H9 (cell line): ENCODE measurements at regions not wholly inside any gene's neighbourhood (a gene's known extent, or its start where the extent isn't known, plus 50 kb on each side); places are given as distances from the start of the nearest gene placed in this dataset.

Experiments used
- DNase-seq: peaks from one replicate; pipeline ENCODE4 v3.0.0-alpha.2; 2017
- H2AFZ ChIP-seq: one replicate; pipeline ENCODE4 v1.6.1; 2013; ENCODE audit warnings: mild to moderate bottlenecking, low read length, control low read depth, moderate library complexity
- H2AK5ac ChIP-seq: 2 replicates; pipeline ENCODE4 v1.6.1; 2013; ENCODE audit warnings: low read length, control low read depth, mixed read lengths; ENCODE audit not compliant: insufficient read length
- H2BK120ac ChIP-seq: one replicate; pipeline ENCODE4 v1.6.1; 2013; ENCODE audit warnings: low read depth, mild to moderate bottlenecking, low read length, control low read depth, inconsistent platforms; ENCODE audit not compliant: poor library complexity, severe bottlenecking
- H2BK12ac ChIP-seq: 2 replicates; pipeline ENCODE4 v1.6.1; 2013; ENCODE audit warnings: low read length, control low read depth, mixed read lengths, low read depth; ENCODE audit not compliant: insufficient read length
- H2BK15ac ChIP-seq: 2 replicates; pipeline ENCODE4 v1.6.1; 2013; ENCODE audit warnings: low read depth, low read length, control low read depth
- H2BK20ac ChIP-seq: one replicate; pipeline ENCODE4 v1.6.1; 2013; ENCODE audit warnings: low read depth, mild to moderate bottlenecking, low read length, control low read depth, inconsistent platforms; ENCODE audit not compliant: poor library complexity, severe bottlenecking
- H2BK5ac ChIP-seq: 2 replicates; pipeline ENCODE4 v1.6.1; 2013; ENCODE audit warnings: low read length, control low read depth, mixed read lengths; ENCODE audit not compliant: insufficient read length
- H3K14ac ChIP-seq: 2 replicates; pipeline ENCODE4 v1.6.1; 2013; ENCODE audit warnings: low read length, control low read depth; ENCODE audit not compliant: insufficient read depth
- H3K18ac ChIP-seq: 2 replicates; pipeline ENCODE4 v1.6.1; 2013; ENCODE audit warnings: low read depth, mild to moderate bottlenecking, mixed read lengths, low read length, control low read depth; ENCODE audit not compliant: insufficient read length
- H3K23ac ChIP-seq: 2 replicates; pipeline ENCODE4 v1.6.1; 2013; ENCODE audit warnings: low read length, control low read depth, mixed read lengths, low read depth; ENCODE audit not compliant: insufficient read length
- H3K23me2 ChIP-seq: 2 replicates; pipeline ENCODE4 v1.6.1; 2013; ENCODE audit warnings: low read depth, mild to moderate bottlenecking, mixed read lengths, low read length, control low read depth; ENCODE audit not compliant: insufficient read length, poor library complexity, severe bottlenecking
- H3K27ac ChIP-seq: 2 replicates; pipeline ENCODE4 v1.5.1; 2013; ENCODE audit warnings: low read length, control low read depth, mixed read lengths, low read depth; ENCODE audit not compliant: insufficient read length
- H3K27me3 ChIP-seq: 2 replicates; pipeline ENCODE4 v1.6.1; 2013; ENCODE audit warnings: low read length, control low read depth, inconsistent platforms; ENCODE audit not compliant: insufficient read depth
- H3K4ac ChIP-seq: 2 replicates; pipeline ENCODE4 v1.6.1; 2013; ENCODE audit warnings: low read depth, mild to moderate bottlenecking, control low read depth, inconsistent platforms, low read length, moderate library complexity
- H3K4me1 ChIP-seq: 2 replicates; pipeline ENCODE4 v1.6.1; 2013; ENCODE audit warnings: low read length, control low read depth, inconsistent platforms; ENCODE audit not compliant: insufficient read depth
- H3K4me2 ChIP-seq: 2 replicates; pipeline ENCODE4 v1.6.1; 2013; ENCODE audit warnings: low read length, control low read depth, mixed read lengths; ENCODE audit not compliant: insufficient read length, insufficient read depth
- H3K56ac ChIP-seq: 2 replicates; pipeline ENCODE4 v1.6.1; 2013; ENCODE audit warnings: low read depth, mild to moderate bottlenecking, mixed read lengths, low read length, control low read depth; ENCODE audit not compliant: insufficient read length
- H3K79me1 ChIP-seq: 2 replicates; pipeline ENCODE4 v1.6.1; 2013; ENCODE audit warnings: low read depth, mild to moderate bottlenecking, moderate library complexity, low read length, control low read depth, inconsistent platforms; ENCODE audit not compliant: insufficient read depth, poor library complexity, severe bottlenecking
- H3K79me2 ChIP-seq: 2 replicates; pipeline ENCODE4 v1.6.1; 2013; ENCODE audit warnings: low read length, control low read depth, inconsistent platforms; ENCODE audit not compliant: insufficient read depth
- H3K9ac ChIP-seq: 2 replicates; pipeline ENCODE4 v1.6.1; 2013; ENCODE audit warnings: low read length, control low read depth, mixed read lengths; ENCODE audit not compliant: insufficient read length; ENCODE audit errors: extremely low read depth
- H3K9me3 ChIP-seq: one replicate; pipeline ENCODE4 v1.6.1; 2013; ENCODE audit warnings: low read depth, low read length, inconsistent platforms; ENCODE audit not compliant: control insufficient read depth
- H3T11ph ChIP-seq: one replicate; pipeline ENCODE4 v1.6.1; 2013; ENCODE audit warnings: mild to moderate bottlenecking, low read length, control low read depth, inconsistent platforms
- H4K20me1 ChIP-seq: one replicate; pipeline ENCODE4 v1.6.1; 2013; ENCODE audit not compliant: control insufficient read depth, insufficient read length, insufficient read depth
- H4K5ac ChIP-seq: 2 replicates; pipeline ENCODE4 v1.6.1; 2013; ENCODE audit warnings: low read depth, mild to moderate bottlenecking, mixed read lengths, low read length, control low read depth; ENCODE audit not compliant: insufficient read length
- H4K8ac ChIP-seq: replicated peaks from 2 replicates; pipeline ENCODE4 v1.6.1; 2013; ENCODE audit warnings: low read length, control low read depth, mixed read lengths, low read depth; ENCODE audit not compliant: insufficient read length
- H4K91ac ChIP-seq: 2 replicates; pipeline ENCODE4 v1.6.1; 2013; ENCODE audit warnings: low read depth, mild to moderate bottlenecking, moderate library complexity, mixed read lengths, low read length, control low read depth; ENCODE audit not compliant: insufficient read length
- H3K27ac Mint-ChIP-seq, 3 experiments: 2 replicates in 2 of 3; 3 replicates in 1 of 3; pipeline ENCODE4 v1.8.0; 2020 to 2021; ENCODE audit warnings: mixed read lengths in 3 of 3, mild to moderate bottlenecking in 1 of 3, moderate library complexity in 1 of 3
- H3K27me3 Mint-ChIP-seq: 2 replicates; pipeline ENCODE4 v1.8.0; 2021; ENCODE audit warnings: low read depth, mild to moderate bottlenecking, moderate library complexity, mixed read lengths
- H3K36me3 Mint-ChIP-seq, 3 experiments: 2 replicates in 2 of 3; 3 replicates in 1 of 3; pipeline ENCODE4 v1.8.0; 2020 to 2021; ENCODE audit warnings: low read depth in 3 of 3, mixed read lengths in 3 of 3; ENCODE audit not compliant: insufficient read depth in 1 of 3
- H3K4me1 Mint-ChIP-seq, 2 experiments: 2 replicates each; pipeline ENCODE4 v1.8.0; 2020; ENCODE audit warnings: mixed read lengths in 2 of 2
- H3K4me3 Mint-ChIP-seq, 2 experiments: 2 replicates in 1 of 2; 3 replicates in 1 of 2; pipeline ENCODE4 v1.8.0; 2020 to 2021; ENCODE audit warnings: mild to moderate bottlenecking in 2 of 2, mixed read lengths in 2 of 2, moderate library complexity in 1 of 2
- H3K9me3 Mint-ChIP-seq, 2 experiments: 2 replicates in 1 of 2; 3 replicates in 1 of 2; pipeline ENCODE4 v1.8.0; 2020; ENCODE audit warnings: mild to moderate bottlenecking in 2 of 2, mixed read lengths in 2 of 2, moderate library complexity in 1 of 2
- CTCF ChIP-seq: fragments of 200-600 bp; sonication (generic); conservative IDR thresholded peaks from 3 replicates; pipeline ENCODE4 v1.8.0; 2021; ENCODE audit warnings: antibody characterized with exemption, mild to moderate bottlenecking
- WGBS: extraction: QIAGEN DNeasy Blood & Tissue Kit; methylation state at CpG from one replicate; pipeline ENCODE4 v1.1.7; 2013; ENCODE audit warnings: missing lambda C conversion rate, low lambda C conversion rate, mixed read lengths; ENCODE audit not compliant: insufficient read length; ENCODE audit errors: extremely low coverage; 5-methylcytosine and 5-hydroxymethylcytosine counted together

GRCh38 chr5:125785407-125785806 lies 637.8 kb upstream of the GRAMD2B start:
- Histone ChIP-seq H4K91ac (no peak overlapping the region), H2BK15ac (no peak overlapping the region), H3K18ac (no peak overlapping the region), H3K27ac (no peak overlapping the region), H3K27me3 (no peaks in the 10 kb centered on the region), H3T11ph (no peak overlapping the region), H4K8ac (no peak overlapping the region), H2AK5ac (no peak overlapping the region), H3K9ac (no peak overlapping the region), H4K20me1 (no peaks in the 10 kb centered on the region), H4K5ac (no peak overlapping the region), H3K79me1 (no peaks in the 10 kb centered on the region), H2BK20ac (no peak overlapping the region), H2BK12ac (no peak overlapping the region), H3K14ac (no peak overlapping the region), H3K79me2 (no peaks in the 10 kb centered on the region), H3K23ac (no peak overlapping the region), H3K4me2 (no peak overlapping the region), H3K56ac (no peak overlapping the region), H3K4me1 (no peaks in the 10 kb centered on the region), H2BK120ac (no peak overlapping the region), H3K23me2 (no peaks in the 10 kb centered on the region), H2AFZ (no peak overlapping the region), H3K9me3 (no peaks in the 10 kb centered on the region), H2BK5ac (no peak overlapping the region), H3K4ac (no peak overlapping the region)
- no peaks in the 10 kb centered on the region for H3K27me3 Mint-ChIP-seq
- no peak for TF ChIP-seq CTCF
- H3K9me3 Mint-ChIP-seq, result no peaks in the 10 kb centered on the region; a peak in 1 of 5 replicates
- H3K27ac Mint-ChIP-seq, result no peak overlapping the region
- H3K4me3 Mint-ChIP-seq, result no peak overlapping the region
- DNase-seq, result no peak
- peaks cover 0 to 7% (median 0%) of the 10 kb centered on the region in 3 experiments; a peak in 1 of 7 replicates for H3K36me3 Mint-ChIP-seq
- WGBS, result no CpG with 5 or more reads among the region's 2 CpGs
- no peaks in the 10 kb centered on the region for H3K4me1 Mint-ChIP-seq
